Activated CD4-positive, CD25-positive, alpha-beta regulatory T cell (primary cell): ENCODE measurements at regions not wholly inside any gene's neighbourhood (a gene's known extent, or its start where the extent isn't known, plus 50 kb on each side); places are given as distances from the start of the nearest gene placed in this dataset.
"Not testable (repeated sequence)": the region's sequence is repeated elsewhere in the genome, so short reads cannot be mapped to it uniquely, and the experiment has no call there.

ENCODE experiments used
- DNase-seq, 4 experiments: peaks; one replicate each; lab custom pipeline; 2025; lab: John Stamatoyannopoulos, UW

- no peak for DNase-seq
Observed at GRCh38 chr4:29948451-29948850, 771.7 kb upstream of the PCDH7 start.

GRCh38 chr4:29948858-29949257, 771.3 kb upstream of the PCDH7 start:
- no peak for DNase-seq

- DNase-seq = no peak
Observed at GRCh38 chr4:29966386-29966785, 753.8 kb upstream of the PCDH7 start.

- no peak for DNase-seq
Observed at GRCh38 chr4:29970626-29971025, 749.5 kb upstream of the PCDH7 start.

GRCh38 chr4:29972121-29972520, 748.0 kb upstream of the PCDH7 start:
- no peak for DNase-seq

GRCh38 chr4:29983890-29984289, 736.3 kb upstream of the PCDH7 start:
- DNase-seq = no peak

GRCh38 chr4:30001628-30002027, 718.5 kb upstream of the PCDH7 start:
- DNase-seq = no peak

- DNase-seq = no peak
Observed at GRCh38 chr4:30002341-30002740, 717.8 kb upstream of the PCDH7 start.

GRCh38 chr4:30005995-30006394, 714.2 kb upstream of the PCDH7 start:
- no peak for DNase-seq

GRCh38 chr4:30024526-30024925, 695.6 kb upstream of the PCDH7 start:
- DNase-seq = no peak

GRCh38 chr4:30028826-30029225, 691.3 kb upstream of the PCDH7 start:
- DNase-seq = no peak

- no peak for DNase-seq
Observed at GRCh38 chr4:30056016-30056766, 664.0 kb upstream of the PCDH7 start.

- DNase-seq = no peak
Observed at GRCh38 chr4:30068234-30068633, 651.9 kb upstream of the PCDH7 start.

- no peak for DNase-seq
Observed at GRCh38 chr4:30073011-30073710, 647.0 kb upstream of the PCDH7 start.

- not testable (repeated sequence) for DNase-seq
Observed at GRCh38 chr4:30092420-30093128, 627.6 kb upstream of the PCDH7 start.

GRCh38 chr4:30094887-30095286, 625.3 kb upstream of the PCDH7 start:
- DNase-seq = no peak

GRCh38 chr4:30103455-30103854, 616.7 kb upstream of the PCDH7 start:
- no peak for DNase-seq

GRCh38 chr4:30116401-30116800, 603.8 kb upstream of the PCDH7 start:
- DNase-seq = no peak

- no peak for DNase-seq
Observed at GRCh38 chr4:30117433-30117832, 602.7 kb upstream of the PCDH7 start.

GRCh38 chr4:30122711-30123110, 597.5 kb upstream of the PCDH7 start:
- no peak for DNase-seq

GRCh38 chr4:30124621-30125020, 595.5 kb upstream of the PCDH7 start:
- not testable (repeated sequence) for DNase-seq

GRCh38 chr4:30125868-30126267, 594.3 kb upstream of the PCDH7 start:
- no peak for DNase-seq

- DNase-seq = no peak
Observed at GRCh38 chr4:30126351-30126750, 593.8 kb upstream of the PCDH7 start.
